ENCODE measurements at regions not wholly inside any gene's neighbourhood (a gene's known extent, or its start where the extent isn't known, plus 50 kb on each side); places are given as distances from the start of the nearest gene placed in this dataset.

- DNase-seq (ENCODE audit: low spot score) = no peak
These were observed 57.7 kb upstream of the RPS23 start for GRCh38 chr5:82335806-82336205.

- no peak for DNase-seq (ENCODE audit: low spot score)
These were observed 56.7 kb upstream of the RPS23 start for GRCh38 chr5:82334856-82335255.

GRCh38 chr5:82334085-82334692, 56.0 kb upstream of the RPS23 start:
- no peak for DNase-seq (ENCODE audit: low spot score)

- no peak for DNase-seq (ENCODE audit: low spot score)
These were observed 54.9 kb upstream of the RPS23 start for GRCh38 chr5:82332886-82333615.

GRCh38 chr5:82332064-82332855, 54.1 kb upstream of the RPS23 start:
- DNase-seq (ENCODE audit: low spot score) = no peak

GRCh38 chr5:82331557-82331956, 53.4 kb upstream of the RPS23 start:
- DNase-seq (ENCODE audit: low spot score) = no peak

- no peak for DNase-seq (ENCODE audit: low spot score)
These were observed 52.5 kb upstream of the RPS23 start for GRCh38 chr5:82330530-82331270.

GRCh38 chr5:82329393-82329792, 51.2 kb upstream of the RPS23 start:
- no peak for DNase-seq (ENCODE audit: low spot score)

All from ecto neural progenitor cell (in vitro differentiated cells).